H9 (cell line): ENCODE measurements at regions not wholly inside any gene's neighbourhood (a gene's known extent, or its start where the extent isn't known, plus 50 kb on each side); places are given as distances from the start of the nearest gene placed in this dataset.

ENCODE experiments used
- DNase-seq: peaks from one replicate; pipeline ENCODE4 v3.0.0-alpha.2; 2017
- H2AFZ ChIP-seq: one replicate; pipeline ENCODE4 v1.6.1; 2013; ENCODE audit warnings: mild to moderate bottlenecking, low read length, control low read depth, moderate library complexity
- H2AK5ac ChIP-seq: 2 replicates; pipeline ENCODE4 v1.6.1; 2013; ENCODE audit warnings: low read length, control low read depth, mixed read lengths; ENCODE audit not compliant: insufficient read length
- H2BK120ac ChIP-seq: one replicate; pipeline ENCODE4 v1.6.1; 2013; ENCODE audit warnings: low read depth, mild to moderate bottlenecking, low read length, control low read depth, inconsistent platforms; ENCODE audit not compliant: poor library complexity, severe bottlenecking
- H2BK12ac ChIP-seq: 2 replicates; pipeline ENCODE4 v1.6.1; 2013; ENCODE audit warnings: low read length, control low read depth, mixed read lengths, low read depth; ENCODE audit not compliant: insufficient read length
- H2BK15ac ChIP-seq: 2 replicates; pipeline ENCODE4 v1.6.1; 2013; ENCODE audit warnings: low read depth, low read length, control low read depth
- H2BK20ac ChIP-seq: one replicate; pipeline ENCODE4 v1.6.1; 2013; ENCODE audit warnings: low read depth, mild to moderate bottlenecking, low read length, control low read depth, inconsistent platforms; ENCODE audit not compliant: poor library complexity, severe bottlenecking
- H2BK5ac ChIP-seq: 2 replicates; pipeline ENCODE4 v1.6.1; 2013; ENCODE audit warnings: low read length, control low read depth, mixed read lengths; ENCODE audit not compliant: insufficient read length
- H3K14ac ChIP-seq: 2 replicates; pipeline ENCODE4 v1.6.1; 2013; ENCODE audit warnings: low read length, control low read depth; ENCODE audit not compliant: insufficient read depth
- H3K18ac ChIP-seq: 2 replicates; pipeline ENCODE4 v1.6.1; 2013; ENCODE audit warnings: low read depth, mild to moderate bottlenecking, mixed read lengths, low read length, control low read depth; ENCODE audit not compliant: insufficient read length
- H3K23ac ChIP-seq: 2 replicates; pipeline ENCODE4 v1.6.1; 2013; ENCODE audit warnings: low read length, control low read depth, mixed read lengths, low read depth; ENCODE audit not compliant: insufficient read length
- H3K23me2 ChIP-seq: 2 replicates; pipeline ENCODE4 v1.6.1; 2013; ENCODE audit warnings: low read depth, mild to moderate bottlenecking, mixed read lengths, low read length, control low read depth; ENCODE audit not compliant: insufficient read length, poor library complexity, severe bottlenecking
- H3K27ac ChIP-seq: 2 replicates; pipeline ENCODE4 v1.5.1; 2013; ENCODE audit warnings: low read length, control low read depth, mixed read lengths, low read depth; ENCODE audit not compliant: insufficient read length
- H3K27me3 ChIP-seq: 2 replicates; pipeline ENCODE4 v1.6.1; 2013; ENCODE audit warnings: low read length, control low read depth, inconsistent platforms; ENCODE audit not compliant: insufficient read depth
- H3K4ac ChIP-seq: 2 replicates; pipeline ENCODE4 v1.6.1; 2013; ENCODE audit warnings: low read depth, mild to moderate bottlenecking, control low read depth, inconsistent platforms, low read length, moderate library complexity
- H3K4me1 ChIP-seq: 2 replicates; pipeline ENCODE4 v1.6.1; 2013; ENCODE audit warnings: low read length, control low read depth, inconsistent platforms; ENCODE audit not compliant: insufficient read depth
- H3K4me2 ChIP-seq: 2 replicates; pipeline ENCODE4 v1.6.1; 2013; ENCODE audit warnings: low read length, control low read depth, mixed read lengths; ENCODE audit not compliant: insufficient read length, insufficient read depth
- H3K56ac ChIP-seq: 2 replicates; pipeline ENCODE4 v1.6.1; 2013; ENCODE audit warnings: low read depth, mild to moderate bottlenecking, mixed read lengths, low read length, control low read depth; ENCODE audit not compliant: insufficient read length
- H3K79me1 ChIP-seq: 2 replicates; pipeline ENCODE4 v1.6.1; 2013; ENCODE audit warnings: low read depth, mild to moderate bottlenecking, moderate library complexity, low read length, control low read depth, inconsistent platforms; ENCODE audit not compliant: insufficient read depth, poor library complexity, severe bottlenecking
- H3K79me2 ChIP-seq: 2 replicates; pipeline ENCODE4 v1.6.1; 2013; ENCODE audit warnings: low read length, control low read depth, inconsistent platforms; ENCODE audit not compliant: insufficient read depth
- H3K9ac ChIP-seq: 2 replicates; pipeline ENCODE4 v1.6.1; 2013; ENCODE audit warnings: low read length, control low read depth, mixed read lengths; ENCODE audit not compliant: insufficient read length; ENCODE audit errors: extremely low read depth
- H3K9me3 ChIP-seq: one replicate; pipeline ENCODE4 v1.6.1; 2013; ENCODE audit warnings: low read depth, low read length, inconsistent platforms; ENCODE audit not compliant: control insufficient read depth
- H3T11ph ChIP-seq: one replicate; pipeline ENCODE4 v1.6.1; 2013; ENCODE audit warnings: mild to moderate bottlenecking, low read length, control low read depth, inconsistent platforms
- H4K20me1 ChIP-seq: one replicate; pipeline ENCODE4 v1.6.1; 2013; ENCODE audit not compliant: control insufficient read depth, insufficient read length, insufficient read depth
- H4K5ac ChIP-seq: 2 replicates; pipeline ENCODE4 v1.6.1; 2013; ENCODE audit warnings: low read depth, mild to moderate bottlenecking, mixed read lengths, low read length, control low read depth; ENCODE audit not compliant: insufficient read length
- H4K8ac ChIP-seq: replicated peaks from 2 replicates; pipeline ENCODE4 v1.6.1; 2013; ENCODE audit warnings: low read length, control low read depth, mixed read lengths, low read depth; ENCODE audit not compliant: insufficient read length
- H4K91ac ChIP-seq: 2 replicates; pipeline ENCODE4 v1.6.1; 2013; ENCODE audit warnings: low read depth, mild to moderate bottlenecking, moderate library complexity, mixed read lengths, low read length, control low read depth; ENCODE audit not compliant: insufficient read length
- H3K27ac Mint-ChIP-seq, 3 experiments: 2 replicates in 2 of 3; 3 replicates in 1 of 3; pipeline ENCODE4 v1.8.0; 2020 to 2021; ENCODE audit warnings: mixed read lengths in 3 of 3, mild to moderate bottlenecking in 1 of 3, moderate library complexity in 1 of 3
- H3K27me3 Mint-ChIP-seq: 2 replicates; pipeline ENCODE4 v1.8.0; 2021; ENCODE audit warnings: low read depth, mild to moderate bottlenecking, moderate library complexity, mixed read lengths
- H3K36me3 Mint-ChIP-seq, 3 experiments: 2 replicates in 2 of 3; 3 replicates in 1 of 3; pipeline ENCODE4 v1.8.0; 2020 to 2021; ENCODE audit warnings: low read depth in 3 of 3, mixed read lengths in 3 of 3; ENCODE audit not compliant: insufficient read depth in 1 of 3
- H3K4me1 Mint-ChIP-seq, 2 experiments: 2 replicates each; pipeline ENCODE4 v1.8.0; 2020; ENCODE audit warnings: mixed read lengths in 2 of 2
- H3K4me3 Mint-ChIP-seq, 2 experiments: 2 replicates in 1 of 2; 3 replicates in 1 of 2; pipeline ENCODE4 v1.8.0; 2020 to 2021; ENCODE audit warnings: mild to moderate bottlenecking in 2 of 2, mixed read lengths in 2 of 2, moderate library complexity in 1 of 2
- H3K9me3 Mint-ChIP-seq, 2 experiments: 2 replicates in 1 of 2; 3 replicates in 1 of 2; pipeline ENCODE4 v1.8.0; 2020; ENCODE audit warnings: mild to moderate bottlenecking in 2 of 2, mixed read lengths in 2 of 2, moderate library complexity in 1 of 2
- CTCF ChIP-seq: fragments of 200-600 bp; sonication (generic); conservative IDR thresholded peaks from 3 replicates; pipeline ENCODE4 v1.8.0; 2021; ENCODE audit warnings: antibody characterized with exemption, mild to moderate bottlenecking
- WGBS: extraction: QIAGEN DNeasy Blood & Tissue Kit; methylation state at CpG from one replicate; pipeline ENCODE4 v1.1.7; 2013; ENCODE audit warnings: missing lambda C conversion rate, low lambda C conversion rate, mixed read lengths; ENCODE audit not compliant: insufficient read length; ENCODE audit errors: extremely low coverage; 5-methylcytosine and 5-hydroxymethylcytosine counted together

GRCh38 chr7:91692800-91693199, 187.7 kb downstream of the MTERF1 start:
- Mint-ChIP-seq H3K4me3 (no peak overlapping the region), H3K36me3 (no peaks in the 10 kb centered on the region; a peak in 1 of 7 replicates), H3K4me1 (peaks cover 16 to 25% of the 10 kb centered on the region in 2 experiments), H3K27me3 (no peaks in the 10 kb centered on the region; the same call in 1 of the 2 replicates), H3K9me3 (no peaks in the 10 kb centered on the region), H3K27ac (no peak overlapping the region)
- Histone ChIP-seq H2BK120ac (no peak overlapping the region), H3K27me3 (no peaks in the 10 kb centered on the region), H4K91ac (no peak overlapping the region), H3K18ac (no peak overlapping the region), H3K4me2 (no peak overlapping the region), H2BK15ac (no peak overlapping the region), H3K4me1 (no peaks in the 10 kb centered on the region), H3K23me2 (no peaks in the 10 kb centered on the region), H2BK5ac (no peak overlapping the region), H4K5ac (no peak overlapping the region), H2AK5ac (no peak overlapping the region), H3K27ac (no peak overlapping the region), H3K79me1 (no peaks in the 10 kb centered on the region), H3T11ph (no peak overlapping the region), H3K4ac (no peak overlapping the region), H3K9ac (no peak overlapping the region), H3K14ac (no peak overlapping the region), H2AFZ (no peak overlapping the region), H3K56ac (no peak overlapping the region), H2BK20ac (peak overlapping the region; percentile 14), H3K9me3 (no peaks in the 10 kb centered on the region), H3K23ac (no peak overlapping the region), H4K8ac (no peak overlapping the region), H3K79me2 (no peaks in the 10 kb centered on the region), H4K20me1 (no peaks in the 10 kb centered on the region), H2BK12ac (no peak overlapping the region)
- TF ChIP-seq CTCF = no peak
- no peak for DNase-seq
- no CpG with 5 or more reads among the region's 3 CpGs for WGBS
